IMR-90 (cell line): ENCODE measurements at regions not wholly inside any gene's neighbourhood (a gene's known extent, or its start where the extent isn't known, plus 50 kb on each side); places are given as distances from the start of the nearest gene placed in this dataset.

Experiments
- ATAC-seq: fragments of 200-7000 bp; cut with Tn5 transposase; 2 replicates; pipeline ENCODE4 v1.9.1; 2020; ENCODE audit warnings: low read depth, mild to moderate bottlenecking, moderate library complexity
- BruUV-seq: library from RNA; stranded (reverse); fragments of 400-500 nt; replicated peaks from 2 replicates; lab custom pipeline; 2021; lab: Mats Ljungman, UMichigan
- CTCF ChIA-PET: fragments of 300-600 bp; formaldehyde crosslinking; extraction: SDS; loops from one replicate; lab custom pipeline; 2021; ENCODE audit warnings: antibody characterized with exemption; lab: Yijun Ruan, JAX
- POLR2A ChIA-PET: fragments of 300-600 bp; sonication (Branson Sonifier 250); formaldehyde crosslinking; loops from one replicate; lab custom pipeline; 2022; ENCODE audit warnings: antibody characterized with exemption; ENCODE audit not compliant: unreplicated experiment; lab: Charles Lee
- DNase-seq: peaks from one replicate; pipeline ENCODE4 v3.0.0; 2013
- H2AFZ ChIP-seq: replicated peaks from 2 replicates; pipeline ENCODE3; 2013; ENCODE audit warnings: low read length, mild to moderate bottlenecking; ENCODE audit not compliant: poor library complexity
- H2AK5ac ChIP-seq: 2 replicates; pipeline ENCODE4 v1.6.1; 2013; ENCODE audit warnings: low read depth, low read length, inconsistent platforms
- H2AK9ac ChIP-seq: replicated peaks from 2 replicates; pipeline ENCODE3; 2013; ENCODE audit warnings: mild to moderate bottlenecking, low read depth, low read length, moderate library complexity; ENCODE audit not compliant: poor library complexity
- H2BK120ac ChIP-seq: 2 replicates; pipeline ENCODE4 v1.6.1; 2013; ENCODE audit warnings: low read depth, low read length, inconsistent platforms
- H2BK15ac ChIP-seq: 3 replicates; pipeline ENCODE4 v1.6.1; 2013; ENCODE audit warnings: low read depth, low read length, inconsistent platforms
- H2BK20ac ChIP-seq: 2 replicates; pipeline ENCODE4 v1.6.1; 2013; ENCODE audit warnings: low read depth, mild to moderate bottlenecking, inconsistent platforms, low read length, moderate library complexity
- H2BK5ac ChIP-seq: 2 replicates; pipeline ENCODE4 v1.6.1; 2013; ENCODE audit warnings: mild to moderate bottlenecking, low read depth, low read length, inconsistent platforms; ENCODE audit not compliant: poor library complexity, severe bottlenecking
- H3K14ac ChIP-seq: replicated peaks from 2 replicates; pipeline ENCODE4 v1.6.1; 2013; ENCODE audit warnings: low read depth, low read length, inconsistent platforms
- H3K18ac ChIP-seq: 2 replicates; pipeline ENCODE4 v1.6.1; 2013; ENCODE audit warnings: low read depth, low read length, control low read depth
- H3K23ac ChIP-seq: 2 replicates; pipeline ENCODE4 v1.6.1; 2013; ENCODE audit warnings: low read depth, low read length, inconsistent platforms
- H3K27ac ChIP-seq: 2 replicates; pipeline ENCODE4 v1.5.1; 2013; ENCODE audit warnings: mild to moderate bottlenecking, control low read depth, low read length; ENCODE audit not compliant: insufficient read depth
- H3K27me3 ChIP-seq: 2 replicates; pipeline ENCODE4 v1.6.1; 2013; ENCODE audit warnings: low read length; ENCODE audit not compliant: control insufficient read depth, insufficient read depth
- H3K36me3 ChIP-seq: 2 replicates; pipeline ENCODE4 v1.6.1; 2013; ENCODE audit warnings: low read length, mixed read lengths; ENCODE audit not compliant: control insufficient read depth, insufficient read depth
- H3K4ac ChIP-seq: 2 replicates; pipeline ENCODE4 v1.6.1; 2013; ENCODE audit warnings: low read depth, low read length, inconsistent platforms
- H3K4me1 ChIP-seq: 2 replicates; pipeline ENCODE4 v1.6.1; 2013; ENCODE audit warnings: low read length, mixed read lengths; ENCODE audit not compliant: control insufficient read depth, insufficient read depth
- H3K4me2 ChIP-seq: 2 replicates; pipeline ENCODE4 v1.6.1; 2013; ENCODE audit warnings: low read depth, mild to moderate bottlenecking, control low read depth, low read length, moderate library complexity
- H3K4me3 ChIP-seq: 2 replicates; pipeline ENCODE4 v1.5.1; 2013; ENCODE audit warnings: low read depth, mild to moderate bottlenecking, control low read depth, low read length, moderate library complexity; ENCODE audit not compliant: insufficient read depth
- H3K56ac ChIP-seq: 2 replicates; pipeline ENCODE4 v1.6.1; 2013; ENCODE audit warnings: low read length, inconsistent platforms; ENCODE audit not compliant: insufficient read depth; ENCODE audit errors: extremely low read depth
- H3K79me1 ChIP-seq, 2 experiments: 2 replicates each; pipeline ENCODE4 v1.6.1; 2013; ENCODE audit warnings: low read length in 2 of 2, inconsistent platforms in 1 of 2, low read depth in 1 of 2
- H3K9ac ChIP-seq: 2 replicates; pipeline ENCODE4 v1.6.1; 2013; ENCODE audit warnings: low read depth, low read length, control low read depth
- H3K9me1 ChIP-seq: 2 replicates; pipeline ENCODE4 v1.6.1; 2013; ENCODE audit warnings: low read length, inconsistent platforms; ENCODE audit not compliant: insufficient read depth
- H3K9me3 ChIP-seq: 2 replicates; pipeline ENCODE4 v1.6.1; 2013; ENCODE audit warnings: low read length; ENCODE audit not compliant: control insufficient read depth, insufficient read depth
- H4K20me1 ChIP-seq: 2 replicates; pipeline ENCODE4 v1.6.1; 2013; ENCODE audit warnings: low read length, inconsistent platforms; ENCODE audit not compliant: insufficient read depth
- H4K5ac ChIP-seq: 2 replicates; pipeline ENCODE4 v1.6.1; 2013; ENCODE audit warnings: mild to moderate bottlenecking, low read depth, low read length, control low read depth
- H4K8ac ChIP-seq, 2 experiments: 2 replicates each; pipeline ENCODE4 v1.6.1; 2013; ENCODE audit warnings: low read depth in 2 of 2, low read length in 2 of 2, control low read depth in 1 of 2, inconsistent platforms in 1 of 2
- H4K91ac ChIP-seq: 2 replicates; pipeline ENCODE4 v1.6.1; 2013; ENCODE audit warnings: low read depth, low read length, inconsistent platforms; ENCODE audit not compliant: insufficient read depth
- USF2 ChIP-seq: fragments of 150-350 bp; IDR thresholded peaks from 2 replicates; pipeline ENCODE4 v1.6.1; 2017; ENCODE audit warnings: mild to moderate bottlenecking, antibody characterized with exemption, low read length, low read depth
- dilution Hi-C: fragments of 300-500 bp; cut with HindIII; formaldehyde crosslinking; loops from one replicate; pipeline ENCODE4 v1.14.3; 2018; ENCODE audit warnings: low sequenced_read_pairs; ENCODE audit not compliant: unreplicated experiment
- in situ Hi-C: fragments of 300-500 bp; cut with MboI; formaldehyde crosslinking; loops from 3 replicates; pipeline ENCODE4 v1.14.3; 2019; ENCODE audit warnings: low sequenced_read_pairs, inconsistent platforms, mixed read lengths
- intact Hi-C: fragments of 100-400 bp; cut with micrococcal nuclease; formaldehyde crosslinking; loops from 2 replicates; pipeline ENCODE4 v1.10.0; 2022

- H2AFZ ChIP-seq = no peak overlapping the region
- CTCF ChIA-PET = interaction anchor here (0.7 kb wide), 1 partner anchor 18 kb away, joined by 3 read pairs; no protein-coding TSS in a partner anchor
- no peak overlapping the region for H4K5ac ChIP-seq
- H3K4me1 ChIP-seq = no peaks in the 10 kb centered on the region
- H3K4me2 ChIP-seq = no peak overlapping the region
- dilution Hi-C loops = no loop called here
- no peak overlapping the region for H2BK5ac ChIP-seq
- no peak overlapping the region for H3K9ac ChIP-seq
- no peaks in the 10 kb centered on the region for H3K9me3 ChIP-seq
- H3K4ac ChIP-seq = no peak overlapping the region
- intact Hi-C loops = no loop called here
- no peak for DNase-seq
- H3K18ac ChIP-seq = no peak overlapping the region
- H3K14ac ChIP-seq = no peak overlapping the region
- H3K56ac ChIP-seq = no peak overlapping the region
- no peak overlapping the region for H3K27ac ChIP-seq
- no peak overlapping the region for H2AK9ac ChIP-seq
- no peak overlapping the region for H2BK120ac ChIP-seq
- no TSS peak for BruUV-seq
- no peaks in the 10 kb centered on the region for H3K36me3 ChIP-seq
- no peaks in the 10 kb centered on the region; the same call in 1 of the 2 replicates for H3K27me3 ChIP-seq
- H3K23ac ChIP-seq = no peak overlapping the region
- H4K8ac ChIP-seq = no peak overlapping the region
- no peak overlapping the region for H2BK15ac ChIP-seq
- ATAC-seq = no peak
- POLR2A ChIA-PET = no interaction called here
- no peak overlapping the region for H3K4me3 ChIP-seq
- no peaks in the 10 kb centered on the region for H3K9me1 ChIP-seq
- no peak overlapping the region for H4K91ac ChIP-seq
- in situ Hi-C loops = no loop called here
- no peaks in the 10 kb centered on the region for H3K79me1 ChIP-seq
- no peak overlapping the region for H2AK5ac ChIP-seq
- H2BK20ac ChIP-seq = no peak overlapping the region
- no peak for TF ChIP-seq USF2
- H4K20me1 ChIP-seq = no peaks in the 10 kb centered on the region
These were observed 266.6 kb upstream of the CAMK1G start for GRCh38 chr1:209316929-209317328.
